Transverse colon (tissue), 1 donor: ENCODE measurements at regions not wholly inside any gene's neighbourhood (a gene's known extent, or its start where the extent isn't known, plus 50 kb on each side); places are given as distances from the start of the nearest gene placed in this dataset.

Experiments used
- EP300 ChIP-seq: sonication (generic); formaldehyde crosslinking; IDR thresholded peaks from one replicate; pipeline ENCODE4 v1.6.1; 2017; ENCODE audit warnings: antibody characterized with exemption, low read depth
- POLR2A ChIP-seq: fragments of 450-650 bp; IDR thresholded peaks from one replicate; pipeline ENCODE4 v1.6.1; 2016; ENCODE audit warnings: antibody characterized with exemption, mild to moderate bottlenecking, moderate library complexity

DNA sequence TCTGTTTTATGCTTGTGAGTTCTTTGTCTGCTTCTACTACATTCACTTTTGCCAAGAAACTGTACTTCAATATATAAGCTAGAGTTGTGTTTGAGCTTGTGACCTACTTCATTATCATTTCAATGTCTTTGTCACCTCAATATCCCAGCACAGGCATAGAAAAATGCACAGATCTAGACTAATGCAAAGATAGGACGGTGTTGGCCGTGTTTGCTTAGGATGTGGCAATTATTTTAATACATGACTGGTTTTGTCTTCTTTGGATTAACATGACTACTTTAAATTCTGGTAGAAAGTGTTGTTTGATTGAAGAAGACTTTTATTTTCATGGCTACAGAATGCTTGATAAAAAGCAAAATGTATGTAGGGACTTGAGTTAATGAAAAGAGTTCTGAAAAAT is 1075.0 kb upstream of the GJE1 start:
- no peak for TF ChIP-seq EP300
- TF ChIP-seq POLR2A, result no peak
